ENCODE measurements at regions not wholly inside any gene's neighbourhood (a gene's known extent, or its start where the extent isn't known, plus 50 kb on each side); places are given as distances from the start of the nearest gene placed in this dataset.

GRCh38 chr2:138238908-138239307, 262.7 kb upstream of the SPOPL start (continued):
- no peak for TF ChIP-seq ETS1 (IDR thresholded peaks at IDR 0.05)
- no peak for TF ChIP-seq CTCF (conservative IDR thresholded peaks at IDR 0.05; ENCODE audit: low read depth in 2 of 2)

- no peaks in the 10 kb centered on the region for H3K36me3 Mint-ChIP-seq (ENCODE audit: low read depth)
- no peaks in the 10 kb centered on the region for H3K27me3 Mint-ChIP-seq (ENCODE audit: insufficient read depth, low read depth, poor library complexity)
- H3K4me1 Mint-ChIP-seq, result peaks cover 9% of the 10 kb centered on the region
- Histone ChIP-seq H3K4me1 (ENCODE audit: insufficient read depth) (peaks cover 7% of the 10 kb centered on the region), H3K9me2 (ENCODE audit: insufficient read depth) (peaks cover 9% of the 10 kb centered on the region; the same call in 1 of the 2 replicates), H3F3A (replicated peaks; ENCODE audit: low read depth) (no peaks in the 10 kb centered on the region), H3K4me2 (no peak overlapping the region), H3K4me3 (no peak overlapping the region), H2AFZ (no peak overlapping the region), H3K27ac (ENCODE audit: low read depth) (no peak overlapping the region), H4K20me1 (replicated peaks; ENCODE audit: insufficient read depth) (no peaks in the 10 kb centered on the region), H3K36me3 (ENCODE audit: insufficient read depth) (no peaks in the 10 kb centered on the region), H3K79me2 (replicated peaks; ENCODE audit: insufficient read depth) (no peaks in the 10 kb centered on the region), H3K27me3 (ENCODE audit: insufficient read depth) (no peaks in the 10 kb centered on the region)
- H3K9me3 Mint-ChIP-seq, result no peaks in the 10 kb centered on the region
- H3K4me3 Mint-ChIP-seq, result no peak overlapping the region
- DNase-seq (ENCODE audit: low spot score), result no peak
- ATAC-seq, result no peak
- no peak overlapping the region for H3K27ac Mint-ChIP-seq
- TF ChIP-seq EZH2phosphoT487 (IDR thresholded peaks at IDR 0.05; ENCODE audit: unreplicated experiment) (no peak), REST (IDR thresholded peaks at IDR 0.05; ENCODE audit: unreplicated experiment) (no peak), CTCF (conservative IDR thresholded peaks at IDR 0.05; ENCODE audit: low read depth in 2 of 2) (no peak), ZNF331 (CRISPR knock-in tag; IDR thresholded peaks at IDR 0.05; ENCODE audit: low read depth) (no peak), CREB1 (CRISPR knock-in tag; IDR thresholded peaks at IDR 0.05; ENCODE audit: low read depth) (no peak), ZNF462 (CRISPR knock-in tag; IDR thresholded peaks at IDR 0.05) (no peak), ZNF114 (CRISPR knock-in tag; IDR thresholded peaks at IDR 0.05) (no peak)
These were observed 261.6 kb upstream of the SPOPL start for GRCh38 chr2:138239902-138240491.

Data from GM23338 (cell line).